OCI-LY1 (cell line): ENCODE measurements at regions not wholly inside any gene's neighbourhood (a gene's known extent, or its start where the extent isn't known, plus 50 kb on each side); places are given as distances from the start of the nearest gene placed in this dataset.

Experiments used
- CTCF ChIP-seq: fragments of 200-600 bp; sonication (generic), shearing (Covaris generic); IDR thresholded peaks from 2 replicates; pipeline ENCODE4 v1.5.1; 2017; ENCODE audit warnings: mild to moderate bottlenecking, antibody characterized with exemption, low read length, moderate library complexity, mixed read lengths
- EZH2 ChIP-seq: fragments of 200-600 bp; sonication (generic), shearing (Covaris generic); IDR thresholded peaks from 2 replicates; pipeline ENCODE4 v1.8.0; 2017; ENCODE audit warnings: borderline replicate concordance, mixed run types, mild to moderate bottlenecking, antibody characterized with exemption, low read length, moderate library complexity, mixed read lengths

- TF ChIP-seq EZH2 (no peak), CTCF (no peak)
Measured at GRCh38 chr13:47519626-47520025, 481.4 kb downstream of the SUCLA2 start.
